Endothelial cell of umbilical vein (primary cell): ENCODE measurements at regions not wholly inside any gene's neighbourhood (a gene's known extent, or its start where the extent isn't known, plus 50 kb on each side); places are given as distances from the start of the nearest gene placed in this dataset.

Experiments used
- BruUV-seq: library from RNA; stranded (reverse); fragments of 400-500 nt; replicated peaks from 2 replicates; lab custom pipeline; 2021; lab: Mats Ljungman, UMichigan
- CTCF ChIA-PET: fragments of 300-600, 350-600 bp; sonication (Branson Sonifier 250); formaldehyde crosslinking; loops from one replicate; lab custom pipeline; 2021; ENCODE audit warnings: antibody characterized with exemption, inconsistent platforms; lab: Charles Lee
- POLR2A ChIA-PET: fragments of 300-600, 350-600 bp; sonication (Branson Sonifier 250); formaldehyde crosslinking; loops from one replicate; lab custom pipeline; 2021; ENCODE audit warnings: antibody characterized with exemption, inconsistent platforms; lab: Charles Lee
- DNase-seq: peaks from one replicate; pipeline ENCODE4 v3.0.0-alpha.2; 2011; ENCODE audit warnings: low read depth, low spot score
- FAIRE-seq: peaks from 2 replicates; lab custom pipeline; 2011; peaks lifted over from hg19 to GRCh38; lab: Jason Lieb, UNC
- H2AFZ ChIP-seq: 2 replicates; pipeline ENCODE4 v1.6.0; 2012; ENCODE audit warnings: low read depth, low read length, control low read depth, inconsistent platforms
- H3K27ac ChIP-seq: 2 replicates; pipeline ENCODE4 v1.5.1; 2011; ENCODE audit warnings: low read depth, mild to moderate bottlenecking, control low read depth, low read length, moderate library complexity; ENCODE audit not compliant: insufficient read depth
- H3K27me3 ChIP-seq, 2 experiments: 2 replicates each; pipeline versions ENCODE4 v1.6.0 to v1.6.1; 2011; ENCODE audit warnings: low read length in 2 of 2, mixed read lengths in 1 of 2; ENCODE audit not compliant: control insufficient read depth in 2 of 2, insufficient read depth in 2 of 2
- H3K36me3 ChIP-seq, 2 experiments: 2 replicates in 1 of 2; 3 replicates in 1 of 2; pipeline ENCODE4 v1.5.1; 2011; ENCODE audit warnings: low read length in 2 of 2, mild to moderate bottlenecking in 1 of 2, moderate library complexity in 1 of 2; ENCODE audit not compliant: control insufficient read depth in 2 of 2, insufficient read depth in 2 of 2; ENCODE audit errors: extremely low read depth in 1 of 2
- H3K4me1 ChIP-seq: 3 replicates; pipeline ENCODE4 v1.5.1; 2011; ENCODE audit warnings: mild to moderate bottlenecking, low read length; ENCODE audit not compliant: control insufficient read depth, insufficient read depth; ENCODE audit errors: extremely low read depth
- H3K4me2 ChIP-seq: 2 replicates; pipeline ENCODE4 v1.6.1; 2011; ENCODE audit warnings: low read length, control low read depth, mixed read lengths; ENCODE audit not compliant: insufficient read depth
- H3K4me3 ChIP-seq, 3 experiments: fragments of 200-600 bp in 1 of 3; sonication (generic), shearing (Covaris generic) in 1 of 3; replicated peaks in 1 of 3; 2 replicates each; pipeline ENCODE4 v1.5.1; 2011 to 2016; ENCODE audit warnings: control low read depth in 3 of 3, low read length in 3 of 3, mild to moderate bottlenecking in 2 of 3, inconsistent platforms in 1 of 3, low read depth in 1 of 3, moderate library complexity in 1 of 3; ENCODE audit not compliant: insufficient read depth in 1 of 3
- H3K79me2 ChIP-seq: 2 replicates; pipeline ENCODE4 v1.6.0; 2012; ENCODE audit warnings: low read length, inconsistent platforms; ENCODE audit not compliant: control insufficient read depth, insufficient read depth
- H3K9ac ChIP-seq: replicated peaks from 2 replicates; pipeline ENCODE3; 2011; ENCODE audit warnings: low read length, control low read depth; ENCODE audit not compliant: insufficient read depth; ENCODE audit errors: extremely low read depth
- H3K9me1 ChIP-seq: replicated peaks from 3 replicates; pipeline ENCODE4 v1.6.0; 2011; ENCODE audit warnings: mild to moderate bottlenecking, low read length; ENCODE audit not compliant: control insufficient read depth, insufficient read depth; ENCODE audit errors: extremely low read depth
- H3K9me3 ChIP-seq: replicated peaks from 2 replicates; pipeline ENCODE4 v1.5.1; 2012; ENCODE audit warnings: low read length, inconsistent platforms; ENCODE audit not compliant: control insufficient read depth, insufficient read depth
- H4K20me1 ChIP-seq: replicated peaks from 2 replicates; pipeline ENCODE3; 2011; ENCODE audit warnings: mild to moderate bottlenecking, low read length; ENCODE audit not compliant: control insufficient read depth, insufficient read depth; ENCODE audit errors: extremely low read depth
- CTCF ChIP-seq, 2 donors: IDR thresholded peaks; 1 replicate in 1 of 2; 2 replicates in 1 of 2; pipeline ENCODE4 v1.5.1; 2011; ENCODE audit warnings: low read length in 2 of 2, mild to moderate bottlenecking in 2 of 2, moderate library complexity in 2 of 2, control low read depth in 1 of 2, inconsistent platforms in 1 of 2, low read depth in 1 of 2; ENCODE audit not compliant: insufficient read depth in 1 of 2; ENCODE audit errors: extremely low read depth in 1 of 2
- EZH2 ChIP-seq: IDR thresholded peaks from 2 replicates; pipeline ENCODE4 v1.6.1; 2012; ENCODE audit warnings: borderline replicate concordance, low read depth, mild to moderate bottlenecking, moderate library complexity, low read length, inconsistent platforms; ENCODE audit not compliant: severe bottlenecking
- FOS ChIP-seq: IDR thresholded peaks from 2 replicates; pipeline ENCODE4 v1.6.1; 2011; ENCODE audit warnings: mild to moderate bottlenecking, low read length, moderate library complexity, borderline replicate concordance; ENCODE audit not compliant: insufficient read depth
- GATA2 ChIP-seq: IDR thresholded peaks from 2 replicates; pipeline ENCODE4 v1.7.0; 2011; ENCODE audit warnings: low read depth, mild to moderate bottlenecking, moderate library complexity, mixed read lengths, low read length; ENCODE audit not compliant: insufficient read length, insufficient read depth
- JUN ChIP-seq: IDR thresholded peaks from 2 replicates; pipeline ENCODE4 v1.6.1; 2011; ENCODE audit warnings: borderline replicate concordance, low read depth; ENCODE audit not compliant: insufficient read length, insufficient read depth
- MAX ChIP-seq: IDR thresholded peaks from 2 replicates; pipeline ENCODE4 v1.6.1; 2011; ENCODE audit not compliant: insufficient read depth, insufficient read length
- MYC ChIP-seq: IDR thresholded peaks from one replicate; pipeline ENCODE4 v1.6.1; 2011; ENCODE audit warnings: mild to moderate bottlenecking, low read depth, low read length
- POLR2A ChIP-seq: IDR thresholded peaks from 2 replicates; pipeline ENCODE4 v1.6.1; 2012; ENCODE audit warnings: low read depth, mild to moderate bottlenecking, control low read depth, low read length
- POLR2AphosphoS5 ChIP-seq: IDR thresholded peaks from 2 replicates; pipeline ENCODE4 v1.6.1; 2012; ENCODE audit warnings: low read depth, mild to moderate bottlenecking, control low read depth, low read length, moderate library complexity; ENCODE audit not compliant: insufficient read depth
- dilution Hi-C: fragments of 300-500 bp; cut with MboI; formaldehyde crosslinking; loops from one replicate; pipeline ENCODE4 v1.15.0; 2019; ENCODE audit warnings: low sequenced_read_pairs; ENCODE audit not compliant: extremely low pct_ligation_motif_present
- intact Hi-C: fragments of 100-400 bp; cut with micrococcal nuclease; formaldehyde crosslinking; loops from one replicate; pipeline ENCODE4 v1.10.0; 2022

GRCh38 chr22:48842976-48843375 lies 984.7 kb downstream of the BRD1 start:
- CTCF ChIA-PET = no interaction called here

More at GRCh38 chr22:48842976-48843375, 984.7 kb downstream of the BRD1 start:
- Histone ChIP-seq H3K27me3 (no peaks in the 10 kb centered on the region), H3K9me1 (no peaks in the 10 kb centered on the region), H3K4me3 (no peak overlapping the region), H3K4me1 (no peaks in the 10 kb centered on the region), H3K4me2 (no peak overlapping the region), H3K36me3 (no peaks in the 10 kb centered on the region), H2AFZ (no peak overlapping the region), H3K9me3 (peaks cover 10% of the 10 kb centered on the region), H3K79me2 (no peaks in the 10 kb centered on the region), H3K27ac (no peak overlapping the region), H4K20me1 (no peaks in the 10 kb centered on the region), H3K9ac (no peak overlapping the region)
- POLR2A ChIA-PET = no interaction called here
- DNase-seq (no peak), FAIRE-seq (no peak)
- TF ChIP-seq MAX (no peak), JUN (no peak), EZH2 (no peak), FOS (no peak), MYC (no peak), POLR2A (no peak), CTCF (IDR thresholded peaks at IDR 0.05; ENCODE audit: extremely low read depth in 1 of 2, insufficient read depth in 1 of 2, low read depth in 1 of 2, low read length in 2 of 2) (no peak), POLR2AphosphoS5 (no peak), GATA2 (no peak)
- dilution Hi-C loops = no loop called here
- BruUV-seq = no TSS peak
- intact Hi-C loops = no loop called here
